DND-41 (cell line): ENCODE measurements at regions not wholly inside any gene's neighbourhood (a gene's known extent, or its start where the extent isn't known, plus 50 kb on each side); places are given as distances from the start of the nearest gene placed in this dataset.

ENCODE experiments used
- ATAC-seq: fragments of 200-7000 bp; cut with Tn5 transposase; 3 replicates; pipeline ENCODE4 v1.9.1; 2021; ENCODE audit warnings: low read depth; ENCODE audit not compliant: insufficient read depth
- DNase-seq: peaks from one replicate; pipeline ENCODE4 v3.0.0-alpha.2; 2020
- H2AFZ ChIP-seq: 2 replicates; pipeline ENCODE4 v1.6.0; 2012; ENCODE audit warnings: low read depth, low read length
- H3K27ac ChIP-seq: 2 replicates; pipeline ENCODE4 v1.5.1; 2012; ENCODE audit warnings: low read length, inconsistent platforms
- H3K27me3 ChIP-seq: fragments of 200-600 bp; sonication (generic); 2 replicates; pipeline ENCODE4 v1.6.0; 2012; ENCODE audit warnings: low read length, mild to moderate bottlenecking, inconsistent platforms; ENCODE audit not compliant: insufficient read depth, poor library complexity
- H3K36me3 ChIP-seq: 2 replicates; pipeline ENCODE4 v1.5.1; 2012; ENCODE audit warnings: low read length, inconsistent platforms; ENCODE audit not compliant: insufficient read depth
- H3K4me1 ChIP-seq: 2 replicates; pipeline ENCODE4 v1.5.1; 2012; ENCODE audit warnings: mild to moderate bottlenecking, low read length; ENCODE audit not compliant: insufficient read depth
- H3K4me2 ChIP-seq: 2 replicates; pipeline ENCODE4 v1.6.0; 2012; ENCODE audit warnings: mild to moderate bottlenecking, moderate library complexity, low read length, inconsistent platforms; ENCODE audit not compliant: insufficient read depth
- H3K4me3 ChIP-seq, 2 experiments: fragments of 200-600 bp in 1 of 2; shearing (Covaris generic) in 1 of 2; 2 replicates each; pipeline ENCODE4 v1.5.1; 2012 to 2016; ENCODE audit warnings: inconsistent platforms in 2 of 2, low read length in 2 of 2, mild to moderate bottlenecking in 2 of 2, low read depth in 1 of 2, moderate library complexity in 1 of 2
- H3K79me2 ChIP-seq: 2 replicates; pipeline ENCODE4 v1.6.0; 2012; ENCODE audit warnings: low read length, inconsistent platforms; ENCODE audit not compliant: insufficient read depth
- H3K9ac ChIP-seq: 2 replicates; pipeline ENCODE4 v1.6.0; 2012; ENCODE audit warnings: low read depth, mild to moderate bottlenecking, inconsistent platforms, low read length, moderate library complexity
- H3K9me3 ChIP-seq: 2 replicates; pipeline ENCODE4 v1.5.1; 2012; ENCODE audit warnings: low read length, moderate library complexity, mild to moderate bottlenecking, inconsistent platforms; ENCODE audit not compliant: insufficient read depth, severe bottlenecking
- H4K20me1 ChIP-seq: 2 replicates; pipeline ENCODE4 v1.6.0; 2012; ENCODE audit warnings: low read length; ENCODE audit not compliant: insufficient read depth
- CTCF ChIP-seq: IDR thresholded peaks from 2 replicates; pipeline ENCODE4 v1.5.1; 2012; ENCODE audit warnings: borderline replicate concordance, low read length, moderate library complexity, mild to moderate bottlenecking; ENCODE audit not compliant: poor library complexity, severe bottlenecking; ENCODE audit errors: extremely low read depth
- EZH2 ChIP-seq: IDR thresholded peaks from 3 replicates; pipeline ENCODE4 v1.6.1; 2012; ENCODE audit warnings: borderline replicate concordance, low read depth, mild to moderate bottlenecking, moderate library complexity, low read length, inconsistent platforms; ENCODE audit not compliant: severe bottlenecking

- H3K9ac ChIP-seq, result no peak overlapping the region
- no peaks in the 10 kb centered on the region for H3K9me3 ChIP-seq
- H3K4me3 ChIP-seq, result no peak overlapping the region
- no peak overlapping the region for H2AFZ ChIP-seq
- no peaks in the 10 kb centered on the region for H3K27me3 ChIP-seq
- no peak overlapping the region for H3K4me2 ChIP-seq
- no peaks in the 10 kb centered on the region for H3K36me3 ChIP-seq
- no peaks in the 10 kb centered on the region for H3K4me1 ChIP-seq
- no peak overlapping the region for H3K27ac ChIP-seq
- H3K79me2 ChIP-seq, result no peaks in the 10 kb centered on the region
- DNase-seq (no peak), ATAC-seq (no peak)
- TF ChIP-seq CTCF (no peak), EZH2 (no peak)
- H4K20me1 ChIP-seq, result no peaks in the 10 kb centered on the region
These were observed 1089.8 kb upstream of the CADM2 start for GRCh38 chr3:83868909-83869567.

- TF ChIP-seq EZH2 (no peak), CTCF (no peak)
- H3K4me2 ChIP-seq, result no peak overlapping the region
- ATAC-seq, result no peak
- no peaks in the 10 kb centered on the region for H3K36me3 ChIP-seq
- no peak overlapping the region for H3K4me3 ChIP-seq
- H3K9me3 ChIP-seq, result no peaks in the 10 kb centered on the region
- H3K4me1 ChIP-seq, result no peaks in the 10 kb centered on the region
- H4K20me1 ChIP-seq, result no peaks in the 10 kb centered on the region
- H3K27ac ChIP-seq, result no peak overlapping the region
- H3K9ac ChIP-seq, result no peak overlapping the region
- DNase-seq, result no peak
- H3K27me3 ChIP-seq, result no peaks in the 10 kb centered on the region
- H3K79me2 ChIP-seq, result no peaks in the 10 kb centered on the region
- no peak overlapping the region for H2AFZ ChIP-seq
These were observed 1085.2 kb upstream of the CADM2 start for GRCh38 chr3:83873550-83873949.

- ATAC-seq (no peak), DNase-seq (no peak)
- no peaks in the 10 kb centered on the region for H3K36me3 ChIP-seq
- no peaks in the 10 kb centered on the region for H3K27me3 ChIP-seq
- H3K9ac ChIP-seq, result no peak overlapping the region
- no peaks in the 10 kb centered on the region for H4K20me1 ChIP-seq
- H3K4me3 ChIP-seq, result no peak overlapping the region
- no peak overlapping the region for H3K4me2 ChIP-seq
- no peaks in the 10 kb centered on the region for H3K9me3 ChIP-seq
- TF ChIP-seq CTCF (no peak), EZH2 (no peak)
- no peak overlapping the region for H3K27ac ChIP-seq
- no peaks in the 10 kb centered on the region for H3K4me1 ChIP-seq
- no peak overlapping the region for H2AFZ ChIP-seq
- H3K79me2 ChIP-seq, result no peaks in the 10 kb centered on the region
These were observed 1080.9 kb upstream of the CADM2 start for GRCh38 chr3:83877910-83878309.
